Psoas muscle (tissue), 7 donors: ENCODE measurements at regions not wholly inside any gene's neighbourhood (a gene's known extent, or its start where the extent isn't known, plus 50 kb on each side); places are given as distances from the start of the nearest gene placed in this dataset.

Experiments used
- ATAC-seq, 4 donors: fragments of 200-7000 bp; cut with Tn5 transposase; one replicate each; pipeline ENCODE4 v1.9.1; 2020; ENCODE audit warnings: moderate library complexity in 3 of 4, mild to moderate bottlenecking in 2 of 4
- DNase-seq, 2 donors: peaks; one replicate each; pipeline ENCODE4 v3.0.0-alpha.2; 2020
- H3K27ac ChIP-seq: fragments of 200-600 bp; one replicate; pipeline ENCODE4 v1.8.0; 2022
- H3K27me3 ChIP-seq, 3 donors: fragments of 200-600 bp in 1 of 3; one replicate each; pipeline versions ENCODE4 v1.6.1 to v1.8.0; 2013 to 2022; ENCODE audit warnings: low read length in 2 of 3, mild to moderate bottlenecking in 2 of 3, moderate library complexity in 1 of 3; ENCODE audit not compliant: insufficient read depth in 3 of 3
- H3K36me3 ChIP-seq, 2 donors: fragments of 200-600 bp in 1 of 2; one replicate each; pipeline versions ENCODE4 v1.6.1 to v1.8.0; 2013 to 2022; ENCODE audit warnings: low read depth in 1 of 2, mild to moderate bottlenecking in 1 of 2, moderate library complexity in 1 of 2; ENCODE audit not compliant: insufficient read depth in 1 of 2
- H3K4me1 ChIP-seq: fragments of 200-600 bp; one replicate; pipeline ENCODE4 v1.8.0; 2022
- H3K4me3 ChIP-seq: fragments of 200-600 bp; one replicate; pipeline ENCODE4 v1.8.0; 2022; ENCODE audit warnings: mild to moderate bottlenecking
- H3K9me3 ChIP-seq: fragments of 200-600 bp; one replicate; pipeline ENCODE4 v1.8.0; 2022
- CTCF ChIP-seq: fragments of 200-600 bp; IDR thresholded peaks from one replicate; pipeline ENCODE4 v1.8.0; 2022; ENCODE audit warnings: antibody characterized with exemption
- WGBS, 3 donors: extraction: QIAGEN DNeasy Blood & Tissue Kit; methylation state at CpG; one replicate each; pipeline versions ENCODE4 v1.1.6 to v1.1.7; 2013; 5-methylcytosine and 5-hydroxymethylcytosine counted together
- intact Hi-C, 2 donors: fragments of 100-400 bp; cut with DNase I; formaldehyde crosslinking; loops; one replicate each; pipeline versions ENCODE4 v1.11.0 to v1.14.2; 2022
- donor health status: healthy with polysubstance abuse.
- donor health status: DM: no; HTN: no; CAD: no; lungs with moderate emphysema.
- donor health status: Bipolar disorder and iron deficiency.
- donor health status: healthy.
- donor health status: DM: yes; HTN: yes; CAD: no.
- donor health status: DM: no; HTN: no; CAD: no.
- donor health status: DM: yes; HTN: yes; CAD: no.

DNA sequence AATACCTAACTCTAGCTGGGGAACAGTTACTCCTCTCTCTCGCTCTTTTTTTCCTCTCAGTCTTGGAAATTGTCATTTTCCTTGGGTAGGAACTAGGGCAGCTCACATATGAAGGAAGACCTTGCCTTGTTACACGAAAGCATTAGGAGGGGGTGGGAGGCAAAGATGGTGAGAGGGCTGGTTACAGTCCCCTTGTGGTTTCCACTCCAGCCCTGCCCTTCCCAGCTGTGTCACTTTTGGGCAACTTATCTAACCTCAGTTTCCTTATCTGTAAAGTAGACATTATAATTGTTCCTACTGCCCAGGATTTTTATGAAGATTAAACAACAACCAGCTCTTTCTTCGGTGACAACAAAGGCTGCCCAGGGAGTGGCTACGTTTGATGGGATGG lies 196.2 kb upstream of the CLINT1 start:
- Histone ChIP-seq H3K27me3 (peaks cover 0 to 1% (median 0%) of the 10 kb centered on the region in 3 donors), H3K36me3 (no peaks in the 10 kb centered on the region), H3K4me1 (no peaks in the 10 kb centered on the region), H3K9me3 (no peaks in the 10 kb centered on the region), H3K4me3 (no peak overlapping the region), H3K27ac (no peak overlapping the region)
- DNase-seq (no peak), ATAC-seq (no peak)
- WGBS, 3 donors: 53 to 68% (median 56%) methylated on average over 4 of the region's 4 CpGs
- no peak for TF ChIP-seq CTCF
- intact Hi-C loops: no loop called here

DNA sequence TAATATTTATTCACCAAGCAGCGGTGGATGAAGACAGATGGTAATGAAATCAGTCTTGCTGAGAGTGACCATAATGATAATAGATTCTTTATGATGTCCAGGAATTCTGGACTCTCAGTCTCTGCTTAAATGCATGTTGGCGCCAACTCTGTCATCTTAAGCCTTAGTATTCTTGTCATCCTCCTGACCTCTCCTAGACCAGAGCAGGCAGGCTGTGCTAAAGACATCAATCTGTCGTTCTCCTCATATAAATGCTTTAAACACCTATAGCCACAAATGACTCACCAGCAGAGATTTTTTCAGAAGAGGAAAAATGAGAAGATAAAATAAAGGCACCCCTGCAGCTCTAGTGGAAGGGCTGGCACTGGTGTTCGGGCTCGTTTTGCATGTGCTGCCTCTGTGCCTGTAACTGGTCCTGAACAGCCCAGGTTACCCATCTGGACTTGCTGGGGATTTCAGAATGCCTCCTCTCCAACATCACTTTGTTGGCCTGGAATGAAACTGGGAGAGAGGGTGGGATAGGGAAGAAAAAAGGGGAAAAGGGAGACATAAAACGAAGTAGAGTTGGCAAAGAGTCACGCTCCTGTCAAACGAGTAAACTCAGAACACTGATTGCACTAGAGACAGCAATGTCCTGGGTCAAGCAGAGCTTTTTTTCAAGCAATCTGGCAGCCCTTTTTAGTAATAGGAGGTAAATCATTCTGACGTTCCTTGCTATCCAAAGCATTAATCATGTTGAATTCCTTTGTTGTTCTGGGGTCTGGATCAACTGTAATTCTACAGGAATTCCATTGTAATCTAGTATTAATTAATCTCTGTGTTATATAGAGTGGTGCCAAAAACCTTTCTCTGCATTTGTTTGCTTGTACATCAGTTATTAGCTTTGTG lies 195.5 kb upstream of the CLINT1 start:
- H3K36me3 ChIP-seq: no peaks in the 10 kb centered on the region
- DNase-seq (no peak), ATAC-seq (no peak)
- peaks cover 0 to 1% (median 0%) of the 10 kb centered on the region in 3 donors for H3K27me3 ChIP-seq
- H3K27ac ChIP-seq: no peak overlapping the region
- intact Hi-C loops: no loop called here
- no peaks in the 10 kb centered on the region for H3K9me3 ChIP-seq
- no peaks in the 10 kb centered on the region for H3K4me1 ChIP-seq
- H3K4me3 ChIP-seq: no peak overlapping the region
- no peak for TF ChIP-seq CTCF
- 35 to 39% (median 37%) methylated on average over 9 of the region's 9 CpGs for WGBS, 3 donors

- ATAC-seq (no peak), DNase-seq (no peak)
- Histone ChIP-seq H3K27me3 (peaks cover 0 to 1% (median 0%) of the 10 kb centered on the region in 3 donors), H3K9me3 (no peaks in the 10 kb centered on the region), H3K4me3 (no peak overlapping the region), H3K27ac (no peak overlapping the region), H3K36me3 (no peaks in the 10 kb centered on the region), H3K4me1 (no peaks in the 10 kb centered on the region)
- no peak for TF ChIP-seq CTCF
- intact Hi-C loops: no loop called here
- WGBS, 3 donors: 61 to 64% (median 62%) methylated on average over 4 of the region's 4 CpGs
Observed at GRCh38 chr5:158051036-158051435, 192.1 kb upstream of the CLINT1 start.

GRCh38 chr5:158050421-158050820 lies 191.5 kb upstream of the CLINT1 start:
- H3K27me3 ChIP-seq: peaks cover 0 to 1% (median 0%) of the 10 kb centered on the region in 3 donors
- no peaks in the 10 kb centered on the region for H3K9me3 ChIP-seq
- H3K27ac ChIP-seq: no peak overlapping the region
- ATAC-seq (no peak), DNase-seq (no peak)
- intact Hi-C loops: no loop called here
- no peak for TF ChIP-seq CTCF
- no peaks in the 10 kb centered on the region for H3K4me1 ChIP-seq
- no peak overlapping the region for H3K4me3 ChIP-seq
- 38 to 54% (median 39%) methylated on average over 2 of the region's 2 CpGs for WGBS, 3 donors
- no peaks in the 10 kb centered on the region for H3K36me3 ChIP-seq
